Suprapubic skin (tissue), 4 donors: ENCODE measurements at regions not wholly inside any gene's neighbourhood (a gene's known extent, or its start where the extent isn't known, plus 50 kb on each side); places are given as distances from the start of the nearest gene placed in this dataset.

Experiments
- DNase-seq, 2 donors: peaks; one replicate each; pipeline ENCODE4 v3.0.0-alpha.2; 2019; ENCODE audit warnings: low spot score in 2 of 2
- H3K27ac ChIP-seq: fragments of 200-600 bp; sonication (generic); one replicate; pipeline ENCODE4 v1.5.1; 2019
- H3K27me3 ChIP-seq: fragments of 200-600 bp; sonication (generic); one replicate; pipeline ENCODE4 v1.5.1; 2019
- H3K36me3 ChIP-seq: fragments of 200-600 bp; sonication (generic); one replicate; pipeline ENCODE4 v1.5.1; 2019
- H3K4me1 ChIP-seq: fragments of 200-600 bp; sonication (generic); one replicate; pipeline ENCODE4 v1.5.1; 2019
- H3K4me3 ChIP-seq: fragments of 200-600 bp; sonication (generic); one replicate; pipeline ENCODE4 v1.5.1; 2019; ENCODE audit warnings: mild to moderate bottlenecking
- H3K9me3 ChIP-seq: fragments of 200-600 bp; sonication (generic); one replicate; pipeline ENCODE4 v1.5.1; 2019
- CTCF ChIP-seq, 2 donors: fragments of 200-600 bp in 1 of 2; fragments of 450-650 bp in 1 of 2; sonication (generic) in 1 of 2; IDR thresholded peaks; one replicate each; pipeline ENCODE4 v1.5.1; 2016 to 2019; ENCODE audit warnings: antibody characterized with exemption in 2 of 2, mild to moderate bottlenecking in 1 of 2, moderate library complexity in 1 of 2
- EP300 ChIP-seq: sonication (generic); formaldehyde crosslinking; IDR thresholded peaks from one replicate; pipeline ENCODE4 v1.6.1; 2017; ENCODE audit warnings: antibody characterized with exemption
- POLR2A ChIP-seq, 2 donors: fragments of 450-650 bp; IDR thresholded peaks; one replicate each; pipeline ENCODE4 v1.6.1; 2017; ENCODE audit warnings: antibody characterized with exemption in 2 of 2, mild to moderate bottlenecking in 2 of 2, moderate library complexity in 2 of 2
- POLR2AphosphoS5 ChIP-seq, 3 donors: sonication (generic); formaldehyde crosslinking; IDR thresholded peaks; one replicate each; pipeline ENCODE4 v1.6.1; 2017; ENCODE audit warnings: antibody characterized with exemption in 3 of 3
- WGBS: methylation state at CpG from one replicate; pipeline ENCODE4 v1.1.5; 2018; 5-methylcytosine and 5-hydroxymethylcytosine counted together

- no peaks in the 10 kb centered on the region for H3K27me3 ChIP-seq
- WGBS = 96% methylated on average over 4 of the region's 12 CpGs
- no peak overlapping the region for H3K27ac ChIP-seq
- DNase-seq = no peak
- H3K9me3 ChIP-seq = no peaks in the 10 kb centered on the region
- no peaks in the 10 kb centered on the region for H3K4me1 ChIP-seq
- no peak overlapping the region for H3K4me3 ChIP-seq
- no peak for TF ChIP-seq POLR2AphosphoS5 (IDR thresholded peaks at IDR 0.05)
- TF ChIP-seq CTCF (IDR thresholded peaks at IDR 0.05) = no peak
- peaks cover 17% of the 10 kb centered on the region for H3K36me3 ChIP-seq
Measured at GRCh38 chr2:120966510-120967254, 231.0 kb downstream of the GLI2 start.

- TF ChIP-seq POLR2A (IDR thresholded peaks at IDR 0.05) (no peak), CTCF (IDR thresholded peaks at IDR 0.05) (no peak), EP300 (no peak), POLR2AphosphoS5 (IDR thresholded peaks at IDR 0.05) (no peak)
- Histone ChIP-seq H3K4me1 (no peaks in the 10 kb centered on the region), H3K36me3 (peaks cover 33% of the 10 kb centered on the region), H3K4me3 (no peak overlapping the region), H3K27ac (no peak overlapping the region), H3K9me3 (no peaks in the 10 kb centered on the region), H3K27me3 (no peaks in the 10 kb centered on the region)
- WGBS = 93% methylated on average over 30 of the region's 30 CpGs
- DNase-seq = no peak
Measured at GRCh38 chr2:120968307-120969015, 232.8 kb downstream of the GLI2 start.

GRCh38 chr2:120969613-120970355 lies 234.1 kb downstream of the GLI2 start:
- Histone ChIP-seq H3K36me3 (peaks cover 36% of the 10 kb centered on the region), H3K4me3 (no peak overlapping the region), H3K9me3 (no peaks in the 10 kb centered on the region), H3K27me3 (no peaks in the 10 kb centered on the region), H3K4me1 (no peaks in the 10 kb centered on the region), H3K27ac (no peak overlapping the region)
- TF ChIP-seq EP300 = no peak
- TF ChIP-seq POLR2AphosphoS5 (IDR thresholded peaks at IDR 0.05) = no peak
- no peak for TF ChIP-seq POLR2A (IDR thresholded peaks at IDR 0.05)
- TF ChIP-seq CTCF (IDR thresholded peaks at IDR 0.05) = no peak
- WGBS = 92% methylated on average over 11 of the region's 14 CpGs
- no peak for DNase-seq

- no peaks in the 10 kb centered on the region for H3K9me3 ChIP-seq
- H3K27me3 ChIP-seq = no peaks in the 10 kb centered on the region
- TF ChIP-seq EP300 (no peak), CTCF (IDR thresholded peaks at IDR 0.05) (no peak), POLR2AphosphoS5 (IDR thresholded peaks at IDR 0.05) (no peak), POLR2A (IDR thresholded peaks at IDR 0.05) (no peak)
- peaks cover 50% of the 10 kb centered on the region for H3K36me3 ChIP-seq
- H3K4me1 ChIP-seq = no peaks in the 10 kb centered on the region
- 97% methylated on average over 12 of the region's 12 CpGs for WGBS
- H3K4me3 ChIP-seq = no peak overlapping the region
- DNase-seq = no peak
- no peak overlapping the region for H3K27ac ChIP-seq
Measured at GRCh38 chr2:120971866-120972265, 236.2 kb downstream of the GLI2 start.

- no peaks in the 10 kb centered on the region for H3K9me3 ChIP-seq
- DNase-seq = no peak
- H3K4me1 ChIP-seq = no peaks in the 10 kb centered on the region
- no peaks in the 10 kb centered on the region for H3K27me3 ChIP-seq
- no peak overlapping the region for H3K4me3 ChIP-seq
- no peak for TF ChIP-seq CTCF (IDR thresholded peaks at IDR 0.05)
- no peak for TF ChIP-seq EP300
- TF ChIP-seq POLR2A (IDR thresholded peaks at IDR 0.05) = no peak
- no peak for TF ChIP-seq POLR2AphosphoS5 (IDR thresholded peaks at IDR 0.05)
- WGBS = 94% methylated on average over 5 of the region's 6 CpGs
- H3K27ac ChIP-seq = no peak overlapping the region
- peaks cover 50% of the 10 kb centered on the region for H3K36me3 ChIP-seq
Measured at GRCh38 chr2:120972286-120972685, 236.6 kb downstream of the GLI2 start.
